GM21526 (cell line): ENCODE measurements at regions not wholly inside any gene's neighbourhood (a gene's known extent, or its start where the extent isn't known, plus 50 kb on each side); places are given as distances from the start of the nearest gene placed in this dataset.

Source experiments
- ATAC-seq: cut with Tn5 transposase; IDR thresholded peaks from one replicate; pipeline ENCODE4 v1.9.1; 2021; ENCODE audit warnings: moderate library complexity; ENCODE audit not compliant: unreplicated experiment, low FRiP score

DNA sequence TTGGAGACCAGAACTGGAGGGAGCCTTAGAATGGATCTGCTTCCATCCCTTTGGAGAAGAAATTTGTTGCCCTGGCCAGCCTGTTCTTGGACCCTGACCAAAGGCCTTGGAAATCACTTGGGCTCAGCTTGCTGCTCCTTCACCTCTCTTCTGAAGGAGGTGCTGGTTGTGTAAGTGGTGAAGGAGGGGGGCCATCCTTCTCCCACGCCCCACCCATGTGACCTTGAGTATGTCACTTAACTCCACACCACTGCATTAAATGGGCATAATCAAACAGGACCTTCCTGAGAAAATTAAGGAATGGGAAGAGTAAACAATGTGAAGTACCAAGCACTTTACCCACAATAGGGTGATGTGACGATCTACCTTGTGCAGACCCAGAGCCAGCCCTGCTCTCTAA is 68.3 kb upstream of the GJB5 start:
- ATAC-seq, result no peak

DNA sequence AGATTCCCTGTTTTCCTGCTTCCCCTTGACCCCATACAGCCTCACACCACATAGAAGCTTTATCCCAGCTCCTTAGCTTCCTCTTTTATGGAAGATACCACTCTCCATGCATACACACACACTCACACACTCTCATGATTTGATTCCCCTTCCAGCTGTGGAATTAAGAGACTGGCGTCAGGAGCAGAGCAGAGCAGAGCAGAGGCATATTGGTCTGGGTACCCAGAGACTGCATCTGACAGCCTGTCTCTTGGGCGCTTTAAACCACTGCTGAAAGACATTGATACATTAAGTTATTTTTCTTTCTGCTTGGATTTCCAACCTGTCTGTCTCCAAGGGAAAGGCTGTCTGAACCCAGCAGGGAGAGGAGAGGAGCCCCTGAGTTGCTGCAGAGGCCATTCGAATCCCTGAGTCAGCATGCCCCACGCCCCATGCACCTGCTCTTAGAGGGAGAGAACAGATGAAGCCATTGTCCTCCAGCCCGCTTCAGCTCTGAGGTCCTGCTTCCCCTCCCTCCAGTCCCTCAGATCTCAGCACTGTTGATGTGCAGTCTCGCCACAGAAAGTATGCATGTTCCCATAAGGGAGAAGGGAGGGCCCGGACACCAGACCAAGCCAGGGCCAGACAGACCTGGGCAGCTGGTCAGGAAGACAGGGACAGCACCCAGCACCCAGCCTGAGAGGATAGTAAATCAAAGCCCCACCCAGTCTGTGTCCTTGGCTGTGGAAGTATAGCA is 66.7 kb upstream of the GJB5 start:
- no peak for ATAC-seq

GRCh38 chr1:34690269-34690668 is 64.6 kb upstream of the GJB5 start:
- no peak for ATAC-seq

- no peak for ATAC-seq
Observed at GRCh38 chr1:34693081-34693480, 61.8 kb upstream of the GJB5 start.

GRCh38 chr1:34694383-34694782 is 60.5 kb upstream of the GJB5 start:
- no peak for ATAC-seq

- no peak for ATAC-seq
Observed at GRCh38 chr1:34695580-34695979, 59.3 kb upstream of the GJB5 start.

DNA sequence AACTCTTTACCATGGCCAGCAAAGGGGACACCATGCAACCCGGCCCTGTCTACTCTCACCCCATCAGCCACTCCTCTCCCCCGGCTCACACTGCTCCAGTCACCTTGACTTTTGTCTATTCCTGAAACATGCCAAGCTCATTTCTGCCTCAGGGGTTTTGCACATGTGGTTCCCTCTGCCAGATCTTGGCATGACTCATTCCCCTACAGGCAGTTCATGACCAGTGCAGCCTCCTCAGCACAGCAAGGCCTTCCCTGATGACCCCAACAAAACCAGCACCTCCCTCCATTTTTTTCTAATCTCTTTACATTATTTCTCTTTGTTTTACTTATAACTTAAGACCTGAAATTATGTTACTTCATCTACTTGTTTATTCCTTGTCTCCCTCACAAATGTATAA is 58.6 kb upstream of the GJB5 start:
- ATAC-seq, result no peak

- no peak for ATAC-seq
Observed at GRCh38 chr1:34696981-34697380, 57.9 kb upstream of the GJB5 start.

DNA sequence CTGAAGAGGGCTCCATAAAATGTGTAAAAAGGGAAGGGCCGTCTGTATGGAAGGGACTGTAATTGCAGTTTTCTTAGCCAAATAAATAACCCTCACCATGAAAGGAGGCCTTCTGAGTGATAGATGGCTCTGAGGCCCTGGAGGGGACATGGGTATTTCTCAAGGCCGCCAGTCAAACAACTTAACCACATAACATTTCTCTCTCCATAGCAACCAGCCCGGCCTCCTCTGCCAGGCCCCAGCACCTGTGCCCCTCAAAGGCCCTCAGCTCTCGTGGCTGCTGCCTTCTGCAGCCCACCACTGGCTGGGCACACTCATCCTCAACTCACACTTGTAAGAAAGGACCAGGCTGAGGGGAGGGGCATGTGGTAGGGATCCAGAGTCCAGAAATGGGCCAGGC is 57.0 kb upstream of the GJB5 start:
- no peak for ATAC-seq

DNA sequence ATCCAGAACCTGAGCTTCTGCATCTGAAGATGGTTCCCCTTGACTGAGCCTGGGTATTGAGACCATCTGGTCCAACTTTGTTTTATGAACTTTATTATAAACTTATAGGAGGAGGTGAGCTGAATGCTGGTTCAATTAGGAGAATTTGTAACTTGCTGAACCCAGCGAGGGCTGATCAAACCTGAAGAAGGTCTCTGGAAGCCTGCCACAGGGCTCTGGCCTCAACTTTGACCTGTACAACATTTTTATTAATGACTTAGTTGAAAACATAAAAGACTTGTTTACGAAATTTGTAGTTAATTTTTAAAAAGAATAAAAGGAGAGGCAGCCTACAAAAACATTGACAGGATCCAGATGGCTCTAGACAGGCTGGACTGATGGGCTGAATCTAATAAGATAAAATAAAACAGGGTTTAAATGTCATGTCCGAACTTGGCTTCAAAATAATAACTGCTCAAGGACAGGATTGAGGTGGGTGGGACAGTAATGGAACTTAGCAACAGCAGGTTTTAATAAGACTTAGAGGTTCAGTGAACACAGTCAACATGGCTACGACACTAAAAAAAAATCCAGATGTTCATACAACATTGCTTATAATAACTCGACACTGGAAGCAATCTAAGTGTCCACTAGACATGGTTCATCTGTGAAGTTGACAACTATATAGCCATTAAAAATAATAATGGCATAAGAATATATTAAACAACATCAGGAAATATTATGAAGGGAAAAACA is 53.4 kb upstream of the GJB5 start:
- no peak for ATAC-seq
